ENCODE measurements at regions not wholly inside any gene's neighbourhood (a gene's known extent, or its start where the extent isn't known, plus 50 kb on each side); places are given as distances from the start of the nearest gene placed in this dataset.

DNA sequence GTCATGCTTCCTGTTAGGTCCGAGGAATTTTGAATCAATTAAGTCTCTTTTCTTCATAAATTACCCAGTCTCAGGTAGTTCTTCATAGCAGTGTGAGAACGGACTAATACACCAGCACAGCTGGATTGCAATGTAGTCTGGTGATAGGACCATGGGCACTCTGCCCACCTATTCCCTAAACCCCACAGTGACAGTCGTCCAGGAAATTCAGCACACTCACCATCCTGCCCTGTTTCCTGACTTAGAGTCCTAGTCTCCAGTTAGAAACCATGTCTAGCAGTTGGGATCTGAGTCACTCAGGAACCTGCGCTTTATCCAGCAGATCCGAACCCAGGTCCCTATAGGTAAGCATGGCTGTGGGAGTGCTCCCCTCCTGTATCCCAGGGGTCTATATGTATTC is 149.3 kb upstream of the TNR start:
- TF ChIP-seq, protein P1, sequence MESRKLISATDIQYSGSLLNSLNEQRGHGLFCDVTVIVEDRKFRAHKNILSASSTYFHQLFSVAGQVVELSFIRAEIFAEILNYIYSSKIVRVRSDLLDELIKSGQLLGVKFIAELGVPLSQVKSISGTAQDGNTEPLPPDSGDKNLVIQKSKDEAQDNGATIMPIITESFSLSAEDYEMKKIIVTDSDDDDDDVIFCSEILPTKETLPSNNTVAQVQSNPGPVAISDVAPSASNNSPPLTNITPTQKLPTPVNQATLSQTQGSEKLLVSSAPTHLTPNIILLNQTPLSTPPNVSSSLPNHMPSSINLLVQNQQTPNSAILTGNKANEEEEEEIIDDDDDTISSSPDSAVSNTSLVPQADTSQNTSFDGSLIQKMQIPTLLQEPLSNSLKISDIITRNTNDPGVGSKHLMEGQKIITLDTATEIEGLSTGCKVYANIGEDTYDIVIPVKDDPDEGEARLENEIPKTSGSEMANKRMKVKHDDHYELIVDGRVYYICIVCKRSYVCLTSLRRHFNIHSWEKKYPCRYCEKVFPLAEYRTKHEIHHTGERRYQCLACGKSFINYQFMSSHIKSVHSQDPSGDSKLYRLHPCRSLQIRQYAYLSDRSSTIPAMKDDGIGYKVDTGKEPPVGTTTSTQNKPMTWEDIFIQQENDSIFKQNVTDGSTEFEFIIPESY (IDR thresholded peaks at IDR 0.05; ENCODE audit: extremely low read depth, insufficient replicate concordance, low read length) = no peak
- TF ChIP-seq POLR2A (IDR thresholded peaks at IDR 0.05; ENCODE audit: borderline replicate concordance, extremely low read depth, insufficient read depth, insufficient read length) (no peak), CBX3 (IDR thresholded peaks at IDR 0.05; ENCODE audit: low read depth) (no peak), YY1 (IDR thresholded peaks at IDR 0.05; ENCODE audit: extremely low read depth, insufficient replicate concordance, low read depth, low read length) (no peak), SIN3A (IDR thresholded peaks at IDR 0.05; ENCODE audit: low read depth) (no peak), JUND (IDR thresholded peaks at IDR 0.05) (no peak), EZH2phosphoT487 (IDR thresholded peaks at IDR 0.05; ENCODE audit: borderline replicate concordance) (no peak), POLR2AphosphoS5 (IDR thresholded peaks at IDR 0.05; ENCODE audit: low read depth, low read length) (no peak), EZH2 (IDR thresholded peaks at IDR 0.05) (no peak), SP1 (IDR thresholded peaks at IDR 0.05; ENCODE audit: low read depth) (no peak), CEBPB (IDR thresholded peaks at IDR 0.05; ENCODE audit: low read depth) (no peak), EGR1 (IDR thresholded peaks at IDR 0.05; ENCODE audit: low read depth) (no peak)
- TF ChIP-seq, protein P2, sequence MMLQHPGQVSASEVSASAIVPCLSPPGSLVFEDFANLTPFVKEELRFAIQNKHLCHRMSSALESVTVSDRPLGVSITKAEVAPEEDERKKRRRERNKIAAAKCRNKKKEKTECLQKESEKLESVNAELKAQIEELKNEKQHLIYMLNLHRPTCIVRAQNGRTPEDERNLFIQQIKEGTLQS (IDR thresholded peaks at IDR 0.05) = no peak
- TF ChIP-seq, protein P3, sequence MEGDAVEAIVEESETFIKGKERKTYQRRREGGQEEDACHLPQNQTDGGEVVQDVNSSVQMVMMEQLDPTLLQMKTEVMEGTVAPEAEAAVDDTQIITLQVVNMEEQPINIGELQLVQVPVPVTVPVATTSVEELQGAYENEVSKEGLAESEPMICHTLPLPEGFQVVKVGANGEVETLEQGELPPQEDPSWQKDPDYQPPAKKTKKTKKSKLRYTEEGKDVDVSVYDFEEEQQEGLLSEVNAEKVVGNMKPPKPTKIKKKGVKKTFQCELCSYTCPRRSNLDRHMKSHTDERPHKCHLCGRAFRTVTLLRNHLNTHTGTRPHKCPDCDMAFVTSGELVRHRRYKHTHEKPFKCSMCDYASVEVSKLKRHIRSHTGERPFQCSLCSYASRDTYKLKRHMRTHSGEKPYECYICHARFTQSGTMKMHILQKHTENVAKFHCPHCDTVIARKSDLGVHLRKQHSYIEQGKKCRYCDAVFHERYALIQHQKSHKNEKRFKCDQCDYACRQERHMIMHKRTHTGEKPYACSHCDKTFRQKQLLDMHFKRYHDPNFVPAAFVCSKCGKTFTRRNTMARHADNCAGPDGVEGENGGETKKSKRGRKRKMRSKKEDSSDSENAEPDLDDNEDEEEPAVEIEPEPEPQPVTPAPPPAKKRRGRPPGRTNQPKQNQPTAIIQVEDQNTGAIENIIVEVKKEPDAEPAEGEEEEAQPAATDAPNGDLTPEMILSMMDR (IDR thresholded peaks at IDR 0.05 in 2 of 3, conservative IDR thresholded peaks at IDR 0.05 in 1 of 3; ENCODE audit: borderline replicate concordance in 1 of 3, insufficient read depth in 1 of 3, low read depth in 2 of 3, low read length in 2 of 3) = no peak
